ENCODE measurements at regions not wholly inside any gene's neighbourhood (a gene's known extent, or its start where the extent isn't known, plus 50 kb on each side); places are given as distances from the start of the nearest gene placed in this dataset.

- DNase-seq = no peak
Measured at GRCh38 chr15:94052711-94053110, 178.7 kb upstream of the MCTP2 start.

DNA sequence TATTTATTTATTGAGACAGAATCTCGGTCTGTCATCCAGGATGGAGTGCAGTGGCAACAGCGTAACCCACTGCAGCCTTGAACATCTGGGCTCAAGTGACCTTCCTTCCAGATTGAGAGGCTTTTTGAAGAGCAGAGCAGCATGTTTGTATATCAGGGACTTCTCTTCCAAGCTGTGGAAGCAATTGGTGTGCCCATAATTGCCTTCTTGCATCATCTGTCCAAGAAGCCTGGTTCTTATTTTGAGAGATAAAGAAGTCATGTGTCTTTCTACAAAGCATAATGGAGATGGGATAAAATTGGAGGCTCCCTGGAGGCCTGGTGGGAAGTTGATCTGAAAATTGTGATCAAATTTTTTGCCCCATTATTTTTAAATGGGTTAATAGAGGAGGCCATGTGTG, 183.8 kb upstream of the MCTP2 start:
- DNase-seq = no peak

- no peak for DNase-seq
Measured at GRCh38 chr15:94042180-94042928, 189.0 kb upstream of the MCTP2 start.

- DNase-seq = no peak
Measured at GRCh38 chr15:94041746-94042145, 189.6 kb upstream of the MCTP2 start.

DNA sequence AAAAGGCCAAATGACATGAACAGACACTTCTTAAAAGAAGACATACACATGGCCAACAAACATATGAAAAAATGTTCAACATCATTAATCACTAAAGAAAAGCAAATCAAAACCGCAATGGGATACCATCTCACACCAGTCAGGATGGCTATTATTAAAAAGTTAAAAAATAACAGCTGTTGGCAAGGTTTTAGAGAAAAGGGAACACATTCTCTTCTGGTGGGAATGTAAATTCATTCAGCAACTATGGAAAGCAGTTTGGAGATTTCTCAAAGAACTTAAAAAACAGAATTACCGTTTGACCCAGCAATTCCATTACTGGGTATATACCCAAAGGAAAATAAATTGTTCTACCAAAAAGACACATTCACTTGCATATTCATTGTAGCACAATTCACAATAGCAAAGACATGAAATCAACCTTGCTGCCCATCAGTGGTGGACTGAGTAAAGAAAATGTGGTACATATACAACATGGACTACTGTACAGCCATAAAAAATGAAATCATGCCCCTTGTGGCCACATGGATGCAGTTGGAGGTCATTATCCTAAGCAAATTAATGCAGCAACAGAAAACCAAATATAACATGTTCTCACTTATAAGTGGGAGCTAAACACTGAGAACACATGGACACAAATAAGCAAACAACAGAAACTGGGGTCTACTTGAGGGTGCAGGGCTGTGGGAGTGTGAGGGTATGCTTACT, 190.7 kb upstream of the MCTP2 start:
- no peak for DNase-seq

- no peak for DNase-seq
Measured at GRCh38 chr15:94036156-94036555, 195.2 kb upstream of the MCTP2 start.

GRCh38 chr15:94033683-94034020, 197.7 kb upstream of the MCTP2 start:
- no peak for DNase-seq

- DNase-seq = no peak
Measured at GRCh38 chr15:94033014-94033682, 198.2 kb upstream of the MCTP2 start.

DNA sequence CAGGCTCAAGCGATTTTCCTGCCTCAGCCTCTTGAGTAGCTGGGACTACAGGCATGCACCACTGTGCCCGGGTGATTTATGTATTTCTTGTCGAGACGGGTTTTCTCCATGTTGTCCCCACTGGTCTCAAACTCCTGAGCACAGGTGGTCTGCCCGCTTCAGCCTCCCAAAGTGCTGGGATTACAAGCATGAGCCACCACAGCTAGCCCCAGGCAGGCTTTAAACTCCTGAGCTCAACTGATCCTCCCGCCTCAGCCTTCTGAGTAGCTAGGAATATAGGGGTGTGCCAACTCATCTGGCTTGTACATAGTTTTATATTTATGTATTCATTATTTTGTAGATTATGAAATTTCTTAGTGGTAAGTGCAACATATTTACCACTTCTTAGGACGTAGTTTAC, 198.8 kb upstream of the MCTP2 start:
- DNase-seq = no peak

DNA sequence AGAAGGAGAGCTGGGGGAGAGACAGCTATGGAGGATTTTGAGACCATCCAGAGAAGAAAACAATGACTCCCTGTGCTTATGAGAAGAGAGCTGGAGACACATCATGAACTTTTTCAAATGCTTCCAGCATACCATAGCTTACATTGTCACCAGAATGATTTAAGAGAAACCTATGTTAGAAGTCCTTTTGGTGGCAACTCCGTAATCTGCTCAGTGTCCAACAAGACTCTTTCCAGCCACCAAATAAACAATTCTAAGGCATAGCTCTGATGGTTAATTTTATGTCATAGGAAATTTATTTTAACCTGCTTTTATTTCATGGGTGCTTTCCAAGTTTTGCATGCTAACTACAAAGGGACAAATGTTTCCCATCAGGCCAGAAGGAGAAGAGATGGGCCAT, 200.3 kb upstream of the MCTP2 start:
- DNase-seq = no peak

- no peak for DNase-seq
Measured at GRCh38 chr15:94029495-94029894, 201.9 kb upstream of the MCTP2 start.

DNA sequence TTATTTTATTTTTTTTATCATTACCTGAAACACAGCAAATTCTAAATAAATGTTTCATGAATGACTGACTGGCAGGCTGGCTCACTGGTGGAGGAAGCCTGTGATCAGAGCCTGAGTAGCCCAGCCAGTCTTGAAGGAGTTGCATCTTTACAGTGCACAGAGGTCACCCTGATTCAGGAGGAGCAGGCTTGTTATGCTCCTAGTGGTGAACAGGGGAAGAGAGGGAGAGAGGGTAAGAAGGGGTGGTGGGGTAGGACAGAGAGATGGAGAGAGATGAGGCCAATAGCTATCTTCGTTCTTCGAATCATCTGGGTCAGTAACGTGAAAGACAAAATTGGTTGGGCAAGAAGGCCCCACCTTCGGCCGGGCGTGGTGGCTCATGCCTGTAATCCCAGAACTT, 202.6 kb upstream of the MCTP2 start:
- DNase-seq = no peak

DNA sequence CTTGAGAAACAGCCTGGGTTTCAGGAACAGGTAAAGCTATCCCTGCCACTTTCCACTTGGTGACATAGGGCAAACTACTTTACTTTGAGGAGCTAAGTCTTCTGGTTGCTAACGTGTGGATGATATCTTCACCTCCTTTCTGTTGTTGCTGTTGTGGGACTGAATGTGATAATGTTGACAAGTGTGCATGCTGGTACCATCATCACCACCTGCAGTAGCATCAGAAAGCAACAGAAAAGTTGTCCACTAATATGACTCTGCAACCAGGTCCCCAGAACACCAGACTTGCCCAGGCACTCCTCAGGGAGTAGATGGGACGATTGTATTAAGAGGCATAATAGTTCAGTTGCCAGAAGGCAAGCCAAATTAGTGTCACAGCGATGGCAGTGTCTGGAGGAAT, 203.2 kb upstream of the MCTP2 start:
- DNase-seq = no peak

- DNase-seq = no peak
Measured at GRCh38 chr15:94027581-94027980, 203.8 kb upstream of the MCTP2 start.

GRCh38 chr15:94026458-94027304, 204.7 kb upstream of the MCTP2 start:
- no peak for DNase-seq

GRCh38 chr15:94023531-94023930, 207.8 kb upstream of the MCTP2 start:
- no peak for DNase-seq

GRCh38 chr15:94021621-94022320, 209.6 kb upstream of the MCTP2 start:
- DNase-seq = no peak

DNA sequence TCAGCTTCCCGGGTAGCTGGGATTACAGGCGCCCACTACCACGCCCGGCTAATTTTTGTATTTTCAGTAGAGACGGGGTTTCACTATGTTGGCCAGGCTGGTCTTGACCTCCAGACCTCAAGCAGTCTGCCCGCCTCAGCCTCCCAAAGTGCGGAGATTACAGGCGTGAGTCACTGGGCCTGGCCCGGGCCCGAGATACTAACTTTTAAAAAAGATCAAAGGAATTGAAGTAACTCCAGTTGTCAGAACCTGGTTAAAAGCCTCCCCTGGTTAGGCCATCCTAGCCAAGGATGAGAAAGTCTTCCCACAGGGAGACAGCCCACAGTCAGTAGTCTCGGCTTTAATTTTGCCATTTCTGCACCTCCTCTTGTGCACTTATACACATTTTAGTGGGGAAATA, 212.3 kb upstream of the MCTP2 start:
- no peak for DNase-seq

- no peak for DNase-seq
Measured at GRCh38 chr15:94015324-94015723, 216.0 kb upstream of the MCTP2 start.

DNA sequence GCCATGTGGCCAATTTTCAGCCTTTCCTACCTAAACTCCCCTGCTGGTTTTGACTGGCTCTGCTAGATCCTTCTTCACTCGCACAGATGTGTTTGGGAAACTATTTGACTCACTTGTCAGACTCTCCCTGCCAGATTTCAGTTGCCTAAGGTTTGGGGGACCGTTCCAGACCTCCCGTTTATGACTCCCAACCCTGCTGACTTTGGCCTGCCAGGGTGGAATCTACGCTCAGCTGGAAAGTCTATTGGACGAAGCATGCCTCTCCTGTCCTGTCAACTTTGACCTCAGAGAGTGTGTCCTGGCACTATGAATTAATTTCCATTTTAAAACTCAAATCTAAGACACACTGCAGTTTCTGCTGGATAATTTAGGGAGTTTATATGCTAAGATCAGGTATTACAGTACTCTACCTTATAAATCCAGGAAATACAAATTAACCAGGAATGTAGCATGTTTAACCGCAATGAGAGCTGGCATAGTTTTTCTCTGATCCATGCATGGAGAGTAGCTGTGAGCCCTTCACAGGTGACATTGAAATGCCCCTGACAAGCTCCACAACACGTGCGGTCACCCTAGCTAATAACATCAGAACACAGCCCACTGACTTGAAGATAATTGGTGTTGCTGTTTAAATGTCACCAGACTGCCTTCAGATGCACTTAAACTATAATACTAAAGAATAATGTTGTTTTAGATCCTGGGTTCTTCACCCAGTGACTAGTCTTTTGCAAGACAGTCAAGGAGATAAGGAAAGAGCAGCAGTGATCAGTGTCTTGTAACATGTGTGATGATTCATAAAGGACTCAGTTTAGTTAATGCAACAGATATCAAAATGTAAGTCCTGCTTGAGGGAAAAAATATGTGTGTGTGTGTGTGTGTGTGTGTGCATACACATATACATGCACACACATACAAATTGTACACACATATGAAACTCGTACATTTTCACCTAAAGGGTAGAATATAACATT, 223.0 kb upstream of the MCTP2 start:
- no peak for DNase-seq

DNA sequence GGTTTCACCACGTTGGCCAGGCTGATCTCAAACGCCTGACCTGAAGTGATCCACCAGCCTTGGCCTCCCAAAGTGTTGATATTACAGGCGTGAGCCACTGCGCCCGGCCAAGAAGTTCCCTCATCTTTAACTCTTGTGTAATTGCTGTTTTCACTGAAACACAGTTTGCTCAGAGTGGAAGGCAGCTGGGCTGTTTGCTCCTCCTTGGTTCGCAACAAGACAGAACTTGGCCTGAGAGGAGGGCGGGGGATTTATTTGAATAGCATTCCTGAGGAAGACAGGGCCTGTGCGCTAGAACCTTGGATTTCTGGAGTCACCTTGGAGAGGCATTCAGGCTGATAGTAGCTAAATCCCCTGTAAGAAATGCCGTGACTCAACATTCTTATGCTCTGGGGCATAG, 226.7 kb upstream of the MCTP2 start:
- no peak for DNase-seq
